Upper lobe of left lung (tissue), 4 donors: ENCODE measurements at regions not wholly inside any gene's neighbourhood (a gene's known extent, or its start where the extent isn't known, plus 50 kb on each side); places are given as distances from the start of the nearest gene placed in this dataset.

Experiments
- CTCF ChIP-seq, 6 experiments: fragments of 450-650 bp in 4 of 6; fragments of 200-600 bp in 2 of 6; sonication (generic) in 2 of 6; IDR thresholded peaks; one replicate each; pipeline ENCODE4 v1.5.1; 2016 to 2019; ENCODE audit warnings: antibody characterized with exemption in 6 of 6
- EP300 ChIP-seq, 4 donors: sonication (generic); formaldehyde crosslinking; IDR thresholded peaks; one replicate each; pipeline ENCODE4 v1.5.1; 2017; ENCODE audit warnings: antibody characterized with exemption in 4 of 4, control low read depth in 2 of 4

GRCh38 chr4:84327526-84327925 is 171.6 kb downstream of the NKX6-1 start:
- TF ChIP-seq CTCF (IDR thresholded peaks at IDR 0.05) (no peak), EP300 (IDR thresholded peaks at IDR 0.05) (no peak)
